ENCODE measurements at regions not wholly inside any gene's neighbourhood (a gene's known extent, or its start where the extent isn't known, plus 50 kb on each side); places are given as distances from the start of the nearest gene placed in this dataset.

GRCh38 chr15:91759560-91759959 is 93.9 kb upstream of the SLCO3A1 start:
- ATAC-seq = no peak

- ATAC-seq = no peak
Measured at GRCh38 chr15:91765660-91766059, 87.8 kb upstream of the SLCO3A1 start.

GRCh38 chr15:91769476-91769875 is 84.0 kb upstream of the SLCO3A1 start:
- ATAC-seq = no peak

GRCh38 chr15:91769894-91770293 is 83.6 kb upstream of the SLCO3A1 start:
- no peak for ATAC-seq

- ATAC-seq = no peak
Measured at GRCh38 chr15:91776104-91776503, 77.4 kb upstream of the SLCO3A1 start.

- ATAC-seq = no peak
Measured at GRCh38 chr15:91779960-91780359, 73.5 kb upstream of the SLCO3A1 start.

- ATAC-seq = no peak
Measured at GRCh38 chr15:91780387-91780786, 73.1 kb upstream of the SLCO3A1 start.

- ATAC-seq = no peak
Measured at GRCh38 chr15:91782221-91782620, 71.3 kb upstream of the SLCO3A1 start.

GRCh38 chr15:91783008-91783407 is 70.5 kb upstream of the SLCO3A1 start:
- no peak for ATAC-seq

GRCh38 chr15:91783451-91783850 is 70.1 kb upstream of the SLCO3A1 start:
- no peak for ATAC-seq

- ATAC-seq = no peak
Measured at GRCh38 chr15:91784973-91785709, 68.4 kb upstream of the SLCO3A1 start.

- no peak for ATAC-seq
Measured at GRCh38 chr15:91787198-91787597, 66.3 kb upstream of the SLCO3A1 start.

- ATAC-seq = no peak
Measured at GRCh38 chr15:91789136-91789535, 64.4 kb upstream of the SLCO3A1 start.

GRCh38 chr15:91790836-91791235 is 62.7 kb upstream of the SLCO3A1 start:
- ATAC-seq = no peak

- no peak for ATAC-seq
Measured at GRCh38 chr15:91793771-91794170, 59.7 kb upstream of the SLCO3A1 start.

- no peak for ATAC-seq
Measured at GRCh38 chr15:91795235-91795634, 58.3 kb upstream of the SLCO3A1 start.

GRCh38 chr15:91801836-91802534 is 51.5 kb upstream of the SLCO3A1 start:
- no peak for ATAC-seq

- peak in 1 of 2 donors; percentile 17 for ATAC-seq
Measured at GRCh38 chr15:91803260-91803659, 50.2 kb upstream of the SLCO3A1 start.

Measured in activated CD4-positive, CD25-positive, alpha-beta regulatory T cell treated with anti-CD3 and anti-CD28 coated beads, Interleukin-2, amount 50 U/mL, for 24 hours (primary cell).